ENCODE measurements at regions not wholly inside any gene's neighbourhood (a gene's known extent, or its start where the extent isn't known, plus 50 kb on each side); places are given as distances from the start of the nearest gene placed in this dataset.
A peak's percentile ranks its signal among the peaks of the same experiment; 100 is the strongest.

- DNase-seq: no peak
Observed at GRCh38 chr2:150955231-150955630, 306.4 kb downstream of the RBM43 start.

DNA sequence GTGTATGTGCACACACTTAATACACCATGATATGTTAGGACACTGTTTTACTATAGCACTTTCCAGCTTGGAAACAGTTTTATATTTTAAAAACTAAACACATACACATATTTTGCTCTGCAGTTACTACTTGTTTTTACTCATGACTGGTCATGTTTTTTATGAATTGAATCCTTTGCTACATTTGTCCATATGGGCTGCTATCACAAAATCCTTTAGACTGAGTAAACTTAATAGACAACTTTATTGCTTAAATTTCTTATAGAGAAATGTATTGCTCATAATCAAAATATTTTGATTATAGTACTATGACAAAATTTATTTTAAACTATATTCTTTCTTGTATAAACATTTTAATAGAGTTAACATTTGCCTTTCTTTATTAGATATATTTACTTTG, 314.8 kb downstream of the RBM43 start:
- no peak for DNase-seq

GRCh38 chr2:150944315-150944714, 317.3 kb downstream of the RBM43 start:
- DNase-seq: no peak

GRCh38 chr2:150939087-150939486, 322.6 kb downstream of the RBM43 start:
- no peak for DNase-seq

GRCh38 chr2:150938527-150938926, 323.1 kb downstream of the RBM43 start:
- DNase-seq: no peak

DNA sequence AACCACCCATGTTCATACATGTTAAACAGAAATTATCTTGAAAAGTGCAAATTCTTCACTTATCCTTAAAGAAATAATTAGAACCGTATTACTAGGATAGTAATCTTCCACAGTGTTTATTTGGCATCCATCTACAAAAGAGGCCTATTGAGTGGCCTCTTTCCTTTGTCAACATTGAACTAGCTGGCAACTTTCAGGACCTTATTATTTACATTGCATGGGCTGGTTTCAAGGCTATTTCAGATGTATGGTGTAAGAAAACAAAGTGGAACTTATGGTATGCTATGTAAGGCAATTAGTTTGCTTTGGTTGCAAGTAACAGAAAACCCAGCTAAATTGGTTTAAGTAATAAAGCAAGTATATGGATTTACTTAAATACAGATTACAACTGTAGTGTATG, 324.6 kb downstream of the RBM43 start:
- DNase-seq: no peak

GRCh38 chr2:150931451-150931850, 330.2 kb downstream of the RBM43 start:
- DNase-seq: no peak

DNA sequence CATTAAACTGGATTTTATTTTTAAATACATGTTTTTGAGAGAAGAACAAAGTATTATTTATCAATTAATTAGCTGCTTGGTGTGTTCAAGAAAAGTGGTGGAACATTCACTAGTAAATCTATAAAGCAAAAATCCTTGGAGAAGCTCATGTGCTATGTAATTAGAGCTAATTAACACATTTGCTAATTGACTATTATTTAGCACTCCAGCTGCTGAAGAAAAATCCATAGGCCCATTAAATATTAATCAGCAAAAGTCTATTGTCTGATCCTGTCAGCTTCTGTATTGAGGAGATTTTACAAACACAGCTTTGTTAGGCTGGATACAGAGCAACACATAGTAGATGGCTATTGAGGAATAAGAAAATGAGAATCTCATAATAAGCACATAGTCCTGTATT, 336.1 kb downstream of the RBM43 start:
- no peak for DNase-seq

DNA sequence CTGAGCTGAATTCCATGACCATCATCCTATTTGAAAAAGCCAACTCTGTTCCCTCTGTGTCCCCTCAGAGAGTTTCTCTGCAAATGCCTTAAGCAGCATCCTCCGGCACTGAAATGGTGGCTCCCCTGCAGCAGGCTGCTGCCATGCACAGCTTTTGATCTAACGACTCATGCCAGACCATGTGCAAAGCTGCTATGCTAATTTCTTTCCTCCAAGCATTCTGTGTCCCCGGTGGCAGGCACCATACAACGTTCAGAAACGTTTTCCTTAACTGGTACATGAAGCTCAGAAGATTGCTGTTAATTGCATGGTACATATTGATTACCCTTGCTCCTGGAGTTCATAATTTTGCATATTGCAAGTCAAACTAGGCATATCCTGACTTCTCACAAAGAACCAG, 336.8 kb downstream of the RBM43 start:
- no peak for DNase-seq

- DNase-seq: no peak
Observed at GRCh38 chr2:150919901-150920300, 341.8 kb downstream of the RBM43 start.

- no peak for DNase-seq
Observed at GRCh38 chr2:150917961-150918713, 343.5 kb downstream of the RBM43 start.

GRCh38 chr2:150916467-150917396, 344.9 kb downstream of the RBM43 start:
- DNase-seq: no peak

GRCh38 chr2:150911766-150912280, 349.8 kb downstream of the RBM43 start:
- DNase-seq: peak; percentile 63

DNA sequence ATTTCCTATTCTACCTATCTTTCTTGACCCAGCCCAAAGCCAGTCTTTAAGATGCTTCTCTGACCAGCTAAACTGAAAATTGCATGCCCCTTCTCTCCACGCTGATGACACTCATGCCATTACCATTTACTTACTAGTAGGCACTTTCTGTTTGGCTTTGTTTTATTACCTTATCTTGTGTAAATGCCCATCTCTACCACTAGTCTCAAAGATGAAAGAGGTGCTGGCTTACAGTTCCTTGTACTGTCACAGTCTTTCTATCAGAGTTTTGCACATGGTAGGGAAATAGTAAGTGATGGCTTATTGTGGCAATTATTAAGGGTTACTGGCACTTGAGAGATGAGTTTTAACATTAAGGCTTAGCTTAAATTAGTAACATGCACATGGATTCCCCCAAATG, 352.1 kb downstream of the RBM43 start:
- DNase-seq: no peak

GRCh38 chr2:150909090-150909489, 352.6 kb downstream of the RBM43 start:
- no peak for DNase-seq

DNA sequence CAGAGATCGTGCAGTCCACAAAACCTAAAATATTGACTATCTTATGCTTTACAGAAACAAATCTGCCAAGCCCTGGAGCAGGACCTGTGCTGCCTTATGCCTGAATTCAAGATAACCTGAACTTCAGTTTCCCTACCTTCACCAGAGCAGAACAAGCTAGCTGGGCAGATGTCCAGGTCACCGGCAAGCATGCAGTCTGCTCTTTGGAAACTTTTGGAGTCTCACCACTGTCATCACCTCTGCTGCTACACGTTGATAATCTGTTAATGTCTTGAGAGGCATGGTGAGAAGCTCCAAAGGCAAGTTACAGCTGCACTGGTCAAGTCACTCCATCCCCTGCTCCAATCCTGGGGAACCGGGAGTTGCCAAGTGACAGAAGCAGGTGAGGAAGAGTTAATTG, 354.2 kb downstream of the RBM43 start:
- no peak for DNase-seq

- DNase-seq: no peak
Observed at GRCh38 chr2:150903461-150903860, 358.2 kb downstream of the RBM43 start.

- DNase-seq: no peak
Observed at GRCh38 chr2:150903055-150903454, 358.6 kb downstream of the RBM43 start.

- DNase-seq: no peak
Observed at GRCh38 chr2:150900913-150901312, 360.8 kb downstream of the RBM43 start.

- DNase-seq: no peak
Observed at GRCh38 chr2:150895968-150896367, 365.7 kb downstream of the RBM43 start.

- DNase-seq: no peak
Observed at GRCh38 chr2:150889141-150889540, 372.5 kb downstream of the RBM43 start.

DNA sequence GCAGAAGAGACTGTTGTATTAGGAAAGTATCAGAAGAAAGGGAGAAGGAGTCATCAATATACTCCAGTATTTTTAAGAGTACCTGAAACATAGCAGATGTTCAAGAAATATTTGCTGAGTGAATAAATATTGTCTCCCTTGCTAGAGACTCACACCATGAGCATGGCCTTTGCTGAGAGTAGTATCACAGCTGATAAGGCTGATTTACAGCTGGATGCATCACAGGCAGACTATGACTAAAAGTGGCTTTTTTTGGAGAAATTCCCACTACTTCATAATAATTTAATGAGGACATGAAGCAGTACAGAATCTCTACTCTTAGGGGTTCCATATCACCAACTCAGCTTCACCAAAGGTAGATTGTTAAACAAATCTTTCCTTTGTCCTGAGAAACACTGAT, 373.3 kb downstream of the RBM43 start:
- DNase-seq: no peak

DNA sequence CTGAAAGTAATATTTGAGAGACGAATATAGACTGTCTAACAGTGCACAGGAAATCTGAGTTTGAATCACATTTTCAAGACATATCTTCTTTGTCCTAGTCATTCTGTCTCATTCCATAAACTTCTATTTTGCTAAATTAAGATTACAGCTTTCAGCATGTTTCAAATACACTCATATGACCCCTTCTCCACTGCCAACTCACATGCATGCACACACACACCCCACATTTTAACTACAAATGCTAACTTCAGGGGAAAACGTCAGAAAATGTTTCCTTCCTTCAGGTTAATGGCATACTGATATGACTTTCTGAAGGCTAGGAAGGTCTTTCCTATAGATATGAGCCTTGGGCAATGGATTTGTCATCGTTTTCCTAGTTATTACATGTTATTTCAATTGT, 373.7 kb downstream of the RBM43 start:
- no peak for DNase-seq
